Right lobe of liver (tissue), 6 donors: ENCODE measurements at regions not wholly inside any gene's neighbourhood (a gene's known extent, or its start where the extent isn't known, plus 50 kb on each side); places are given as distances from the start of the nearest gene placed in this dataset.

ENCODE experiments used
- ATAC-seq, 4 donors: fragments of 200-7000 bp; cut with Tn5 transposase; one replicate each; pipeline ENCODE4 v1.9.1; 2020; ENCODE audit warnings: mild to moderate bottlenecking in 4 of 4, moderate library complexity in 4 of 4
- DNase-seq, 3 donors: peaks; one replicate each; pipeline ENCODE4 v3.0.0-alpha.2; 2020
- H3K27ac ChIP-seq, 3 donors: fragments of 200-600 bp; one replicate each; pipeline ENCODE4 v1.8.0; 2022
- H3K27me3 ChIP-seq, 2 donors: fragments of 200-600 bp; one replicate each; pipeline ENCODE4 v1.8.0; 2022
- H3K36me3 ChIP-seq, 4 donors: fragments of 200-600 bp; sonication (generic) in 1 of 4; one replicate each; pipeline versions ENCODE4 v1.5.1 to v1.8.0; 2017 to 2022; ENCODE audit warnings: control low read depth in 1 of 4
- H3K4me1 ChIP-seq, 4 donors: fragments of 200-600 bp; sonication (generic) in 1 of 4; one replicate each; pipeline versions ENCODE4 v1.5.1 to v1.8.0; 2017 to 2022; ENCODE audit warnings: control low read depth in 1 of 4
- H3K4me3 ChIP-seq, 3 donors: fragments of 200-600 bp; one replicate each; pipeline ENCODE4 v1.8.0; 2022
- H3K9me3 ChIP-seq, 4 donors: fragments of 200-600 bp; sonication (generic) in 1 of 4; one replicate each; pipeline versions ENCODE4 v1.5.1 to v1.8.0; 2017 to 2022; ENCODE audit warnings: control low read depth in 1 of 4
- CTCF ChIP-seq, 4 donors: fragments of 200-600 bp in 3 of 4; fragments of 450-650 bp in 1 of 4; IDR thresholded peaks; one replicate each; pipeline versions ENCODE4 v1.5.1 to v1.8.0; 2016 to 2022; ENCODE audit warnings: antibody characterized with exemption in 4 of 4, mild to moderate bottlenecking in 2 of 4
- POLR2A ChIP-seq: fragments of 450-650 bp; IDR thresholded peaks from one replicate; pipeline ENCODE4 v1.6.1; 2017; ENCODE audit warnings: antibody characterized with exemption, mild to moderate bottlenecking
- WGBS: methylation state at CpG from one replicate; pipeline ENCODE4 v1.1.6; 2018; ENCODE audit warnings: low coverage, low lambda C conversion rate; ENCODE audit not compliant: insufficient coverage; ENCODE audit errors: missing lambda C conversion rate; 5-methylcytosine and 5-hydroxymethylcytosine counted together
- intact Hi-C, 2 donors: fragments of 100-400 bp; cut with DNase I; formaldehyde crosslinking; loops; one replicate each; pipeline versions ENCODE4 v1.11.2 to v1.14.1; 2022
- donor health status: DM: no; HTN: yes; CAD: no.
- donor health status: DM: no; HTN: no; CAD: no.
- donor health status: DM: no; HTN: no; CAD: no.
- donor health status: DM: no; HTN: yes; CAD: no.
- donor health status: DM: no; HTN: yes; CAD: no.

- ATAC-seq: no peak
- Histone ChIP-seq H3K9me3 (no peaks in the 10 kb centered on the region), H3K4me1 (no peaks in the 10 kb centered on the region), H3K36me3 (no peaks in the 10 kb centered on the region), H3K27me3 (no peaks in the 10 kb centered on the region), H3K27ac (no peak overlapping the region), H3K4me3 (no peak overlapping the region)
- no peak for DNase-seq
- intact Hi-C loops: no loop called here
- 30% methylated on average over 1 of the region's 3 CpGs for WGBS
- no peak for TF ChIP-seq CTCF (IDR thresholded peaks at IDR 0.05)
- no peak for TF ChIP-seq POLR2A
Observed at GRCh38 chr14:61219673-61220072, 61.5 kb downstream of the TMEM30B start.

GRCh38 chr14:61219256-61219655, 61.9 kb downstream of the TMEM30B start:
- 25% methylated on average over 1 of the region's 1 CpG for WGBS
- Histone ChIP-seq H3K27me3 (no peaks in the 10 kb centered on the region), H3K4me1 (no peaks in the 10 kb centered on the region), H3K27ac (no peak overlapping the region), H3K9me3 (no peaks in the 10 kb centered on the region), H3K36me3 (no peaks in the 10 kb centered on the region), H3K4me3 (no peak overlapping the region)
- TF ChIP-seq CTCF (IDR thresholded peaks at IDR 0.05): no peak
- DNase-seq (no peak), ATAC-seq (no peak)
- intact Hi-C loops: no loop called here

GRCh38 chr14:61218767-61219166, 62.4 kb downstream of the TMEM30B start:
- Histone ChIP-seq H3K36me3 (no peaks in the 10 kb centered on the region), H3K4me1 (no peaks in the 10 kb centered on the region), H3K27ac (no peak overlapping the region), H3K9me3 (no peaks in the 10 kb centered on the region), H3K4me3 (no peak overlapping the region), H3K27me3 (no peaks in the 10 kb centered on the region)
- TF ChIP-seq CTCF (IDR thresholded peaks at IDR 0.05): no peak
- no peak for TF ChIP-seq POLR2A
- ATAC-seq: no peak
- intact Hi-C loops: no loop called here
- DNase-seq: no peak
- 61% methylated on average over 6 of the region's 6 CpGs for WGBS

- intact Hi-C loops: no loop called here
- no peak overlapping the region for H3K27ac ChIP-seq
- H3K27me3 ChIP-seq: no peaks in the 10 kb centered on the region
- H3K4me1 ChIP-seq: no peaks in the 10 kb centered on the region
- ATAC-seq (no peak), DNase-seq (no peak)
- H3K9me3 ChIP-seq: no peaks in the 10 kb centered on the region
- no peaks in the 10 kb centered on the region for H3K36me3 ChIP-seq
- H3K4me3 ChIP-seq: no peak overlapping the region
- WGBS: 69% methylated on average over 5 of the region's 5 CpGs
- no peak for TF ChIP-seq CTCF (IDR thresholded peaks at IDR 0.05)
- TF ChIP-seq POLR2A: no peak
Observed at GRCh38 chr14:61218157-61218556, 63.0 kb downstream of the TMEM30B start.

- H3K9me3 ChIP-seq: no peaks in the 10 kb centered on the region
- intact Hi-C loops: no loop called here
- TF ChIP-seq CTCF (IDR thresholded peaks at IDR 0.05) (no peak), POLR2A (no peak)
- DNase-seq: no peak
- H3K4me3 ChIP-seq: no peak overlapping the region
- 54% methylated on average over 2 of the region's 2 CpGs for WGBS
- no peak for ATAC-seq
- no peaks in the 10 kb centered on the region for H3K4me1 ChIP-seq
- H3K36me3 ChIP-seq: no peaks in the 10 kb centered on the region
- no peak overlapping the region for H3K27ac ChIP-seq
- H3K27me3 ChIP-seq: no peaks in the 10 kb centered on the region
Observed at GRCh38 chr14:61217516-61217915, 63.6 kb downstream of the TMEM30B start.
